ENCODE measurements at regions not wholly inside any gene's neighbourhood (a gene's known extent, or its start where the extent isn't known, plus 50 kb on each side); places are given as distances from the start of the nearest gene placed in this dataset.

DNA sequence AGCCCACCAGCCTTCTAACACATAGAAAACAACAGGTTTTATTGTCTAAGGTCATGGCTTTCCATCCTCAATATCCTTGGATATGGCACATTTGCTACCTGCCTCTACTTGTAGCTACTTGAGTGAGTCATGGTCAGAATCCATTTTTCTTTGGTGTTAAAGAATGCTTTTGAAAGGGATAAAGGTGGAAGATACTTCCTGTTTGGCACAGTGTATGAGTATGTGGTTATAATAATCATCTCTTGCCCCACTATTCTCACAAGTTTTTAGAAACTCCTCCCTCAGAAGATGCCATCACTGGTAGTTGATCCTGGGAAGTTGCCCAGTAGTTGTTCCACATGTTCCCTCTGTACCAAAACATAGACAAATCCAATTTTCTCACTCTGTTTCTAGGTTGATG lies 508.6 kb upstream of the IL12A start:
- no peaks in the 10 kb centered on the region for H3K9me3 ChIP-seq (ENCODE audit: control insufficient read depth in 2 of 2, low read length in 2 of 2)
- H3K4me1 ChIP-seq (ENCODE audit: control insufficient read depth in 2 of 2, insufficient read depth in 2 of 2, low read length in 2 of 2): no peaks in the 10 kb centered on the region
- no peak overlapping the region for H3K4me3 ChIP-seq (ENCODE audit: low read length in 2 of 2)
- no peak overlapping the region for H3K9ac ChIP-seq (ENCODE audit: low read depth in 1 of 2, low read length in 2 of 2)
- no peaks in the 10 kb centered on the region for H3K36me3 ChIP-seq (ENCODE audit: control insufficient read depth in 2 of 2, insufficient read depth in 2 of 2, low read length in 2 of 2)
- no peak overlapping the region for H3K27ac ChIP-seq (ENCODE audit: low read depth in 2 of 2, low read length in 2 of 2)
- H3K27me3 ChIP-seq (ENCODE audit: control insufficient read depth in 2 of 2, insufficient read depth in 2 of 2, low read length in 2 of 2): no peaks in the 10 kb centered on the region

DNA sequence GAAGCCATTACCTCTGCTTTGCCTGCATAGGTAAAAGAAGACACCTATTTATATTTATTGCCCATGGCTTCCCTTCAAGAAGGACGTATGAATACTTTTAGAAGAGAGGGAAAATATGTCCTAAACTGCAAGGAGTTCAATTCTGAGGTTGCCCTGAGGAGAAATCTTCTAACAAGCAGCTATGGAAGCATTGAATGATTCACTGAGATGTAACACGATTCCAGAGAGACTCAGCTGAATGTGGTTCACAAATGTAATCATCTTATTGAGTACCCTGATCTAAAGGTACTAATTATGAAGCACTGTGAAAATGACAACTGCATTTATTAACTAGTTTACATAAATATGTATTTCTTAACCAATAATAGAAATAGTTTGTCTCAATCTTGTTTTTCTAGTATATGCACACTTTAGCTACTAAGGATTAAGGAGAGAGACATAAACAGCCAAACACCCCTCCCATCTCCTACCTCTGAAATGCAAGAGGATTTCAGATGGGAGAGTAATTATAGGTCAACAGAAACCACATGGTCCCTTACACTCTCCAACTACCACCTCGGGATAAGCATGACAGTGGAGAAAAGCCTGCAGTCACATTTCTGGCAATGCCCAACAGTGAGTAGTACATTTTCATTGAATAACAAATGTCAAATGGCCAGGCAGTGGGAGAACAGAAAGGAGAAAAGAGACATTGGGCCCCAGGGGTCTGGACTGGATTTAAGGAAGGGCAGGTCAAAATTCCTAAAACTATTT lies 506.2 kb upstream of the IL12A start:
- Histone ChIP-seq H3K9me3 (ENCODE audit: control insufficient read depth in 2 of 2, low read length in 2 of 2) (no peaks in the 10 kb centered on the region), H3K4me3 (ENCODE audit: low read length in 2 of 2) (no peak overlapping the region), H3K36me3 (ENCODE audit: control insufficient read depth in 2 of 2, insufficient read depth in 2 of 2, low read length in 2 of 2) (no peaks in the 10 kb centered on the region), H3K27ac (ENCODE audit: low read depth in 2 of 2, low read length in 2 of 2) (no peak overlapping the region), H3K4me1 (ENCODE audit: control insufficient read depth in 2 of 2, insufficient read depth in 2 of 2, low read length in 2 of 2) (no peaks in the 10 kb centered on the region), H3K27me3 (ENCODE audit: control insufficient read depth in 2 of 2, insufficient read depth in 2 of 2, low read length in 2 of 2) (no peaks in the 10 kb centered on the region), H3K9ac (ENCODE audit: low read depth in 1 of 2, low read length in 2 of 2) (no peak overlapping the region)

- Histone ChIP-seq H3K27ac (ENCODE audit: low read depth in 2 of 2, low read length in 2 of 2) (no peak overlapping the region), H3K4me1 (ENCODE audit: control insufficient read depth in 2 of 2, insufficient read depth in 2 of 2, low read length in 2 of 2) (no peaks in the 10 kb centered on the region), H3K9me3 (ENCODE audit: control insufficient read depth in 2 of 2, low read length in 2 of 2) (no peaks in the 10 kb centered on the region), H3K9ac (ENCODE audit: low read depth in 1 of 2, low read length in 2 of 2) (no peak overlapping the region), H3K36me3 (ENCODE audit: control insufficient read depth in 2 of 2, insufficient read depth in 2 of 2, low read length in 2 of 2) (no peaks in the 10 kb centered on the region), H3K4me3 (ENCODE audit: low read length in 2 of 2) (no peak overlapping the region), H3K27me3 (ENCODE audit: control insufficient read depth in 2 of 2, insufficient read depth in 2 of 2, low read length in 2 of 2) (no peaks in the 10 kb centered on the region)
Observed at GRCh38 chr3:159482994-159483367, 505.7 kb upstream of the IL12A start.

DNA sequence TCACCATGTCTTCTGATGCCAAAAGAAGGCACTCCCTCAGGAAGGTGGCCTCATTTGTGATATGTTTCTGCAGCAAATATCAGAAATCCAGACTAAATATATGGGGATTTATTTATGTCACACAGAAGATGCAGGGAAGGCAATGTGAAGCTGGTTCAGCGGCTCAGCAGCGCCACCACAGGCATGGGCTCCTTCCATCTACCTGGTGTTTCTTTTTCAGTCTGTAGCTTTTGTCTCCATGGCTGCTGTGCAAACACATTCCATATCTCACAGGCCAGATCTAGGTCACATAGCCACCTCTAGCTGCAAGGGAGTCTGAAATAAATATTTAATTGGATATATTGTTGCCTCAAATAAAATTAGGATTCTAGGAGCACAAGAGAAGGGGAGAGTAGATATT lies 502.1 kb upstream of the IL12A start:
- Histone ChIP-seq H3K9ac (ENCODE audit: low read depth in 1 of 2, low read length in 2 of 2) (no peak overlapping the region), H3K4me1 (ENCODE audit: control insufficient read depth in 2 of 2, insufficient read depth in 2 of 2, low read length in 2 of 2) (no peaks in the 10 kb centered on the region), H3K4me3 (ENCODE audit: low read length in 2 of 2) (no peak overlapping the region), H3K9me3 (ENCODE audit: control insufficient read depth in 2 of 2, low read length in 2 of 2) (no peaks in the 10 kb centered on the region), H3K27ac (ENCODE audit: low read depth in 2 of 2, low read length in 2 of 2) (no peak overlapping the region), H3K27me3 (ENCODE audit: control insufficient read depth in 2 of 2, insufficient read depth in 2 of 2, low read length in 2 of 2) (no peaks in the 10 kb centered on the region), H3K36me3 (ENCODE audit: control insufficient read depth in 2 of 2, insufficient read depth in 2 of 2, low read length in 2 of 2) (no peaks in the 10 kb centered on the region)

GRCh38 chr3:159487304-159487703 lies 501.3 kb upstream of the IL12A start:
- H3K27ac ChIP-seq (ENCODE audit: low read depth in 2 of 2, low read length in 2 of 2): no peak overlapping the region
- no peaks in the 10 kb centered on the region for H3K36me3 ChIP-seq (ENCODE audit: control insufficient read depth in 2 of 2, insufficient read depth in 2 of 2, low read length in 2 of 2)
- no peak overlapping the region for H3K4me3 ChIP-seq (ENCODE audit: low read length in 2 of 2)
- H3K4me1 ChIP-seq (ENCODE audit: control insufficient read depth in 2 of 2, insufficient read depth in 2 of 2, low read length in 2 of 2): no peaks in the 10 kb centered on the region
- no peaks in the 10 kb centered on the region for H3K9me3 ChIP-seq (ENCODE audit: control insufficient read depth in 2 of 2, low read length in 2 of 2)
- no peak overlapping the region for H3K9ac ChIP-seq (ENCODE audit: low read depth in 1 of 2, low read length in 2 of 2)
- no peaks in the 10 kb centered on the region for H3K27me3 ChIP-seq (ENCODE audit: control insufficient read depth in 2 of 2, insufficient read depth in 2 of 2, low read length in 2 of 2)

- Histone ChIP-seq H3K4me3 (ENCODE audit: low read length in 2 of 2) (no peak overlapping the region), H3K4me1 (ENCODE audit: control insufficient read depth in 2 of 2, insufficient read depth in 2 of 2, low read length in 2 of 2) (no peaks in the 10 kb centered on the region), H3K36me3 (ENCODE audit: control insufficient read depth in 2 of 2, insufficient read depth in 2 of 2, low read length in 2 of 2) (no peaks in the 10 kb centered on the region), H3K9me3 (ENCODE audit: control insufficient read depth in 2 of 2, low read length in 2 of 2) (no peaks in the 10 kb centered on the region), H3K27me3 (ENCODE audit: control insufficient read depth in 2 of 2, insufficient read depth in 2 of 2, low read length in 2 of 2) (no peaks in the 10 kb centered on the region), H3K27ac (ENCODE audit: low read depth in 2 of 2, low read length in 2 of 2) (no peak overlapping the region), H3K9ac (ENCODE audit: low read depth in 1 of 2, low read length in 2 of 2) (no peak overlapping the region)
Observed at GRCh38 chr3:159488602-159489001, 500.0 kb upstream of the IL12A start.

GRCh38 chr3:159497361-159497760 lies 491.3 kb upstream of the IL12A start:
- H3K4me1 ChIP-seq (ENCODE audit: control insufficient read depth in 2 of 2, insufficient read depth in 2 of 2, low read length in 2 of 2): no peaks in the 10 kb centered on the region
- no peaks in the 10 kb centered on the region for H3K27me3 ChIP-seq (ENCODE audit: control insufficient read depth in 2 of 2, insufficient read depth in 2 of 2, low read length in 2 of 2)
- H3K27ac ChIP-seq (ENCODE audit: low read depth in 2 of 2, low read length in 2 of 2): no peak overlapping the region
- no peaks in the 10 kb centered on the region for H3K36me3 ChIP-seq (ENCODE audit: control insufficient read depth in 2 of 2, insufficient read depth in 2 of 2, low read length in 2 of 2)
- H3K4me3 ChIP-seq (ENCODE audit: low read length in 2 of 2): no peak overlapping the region
- no peaks in the 10 kb centered on the region for H3K9me3 ChIP-seq (ENCODE audit: control insufficient read depth in 2 of 2, low read length in 2 of 2)
- no peak overlapping the region for H3K9ac ChIP-seq (ENCODE audit: low read depth in 1 of 2, low read length in 2 of 2)

DNA sequence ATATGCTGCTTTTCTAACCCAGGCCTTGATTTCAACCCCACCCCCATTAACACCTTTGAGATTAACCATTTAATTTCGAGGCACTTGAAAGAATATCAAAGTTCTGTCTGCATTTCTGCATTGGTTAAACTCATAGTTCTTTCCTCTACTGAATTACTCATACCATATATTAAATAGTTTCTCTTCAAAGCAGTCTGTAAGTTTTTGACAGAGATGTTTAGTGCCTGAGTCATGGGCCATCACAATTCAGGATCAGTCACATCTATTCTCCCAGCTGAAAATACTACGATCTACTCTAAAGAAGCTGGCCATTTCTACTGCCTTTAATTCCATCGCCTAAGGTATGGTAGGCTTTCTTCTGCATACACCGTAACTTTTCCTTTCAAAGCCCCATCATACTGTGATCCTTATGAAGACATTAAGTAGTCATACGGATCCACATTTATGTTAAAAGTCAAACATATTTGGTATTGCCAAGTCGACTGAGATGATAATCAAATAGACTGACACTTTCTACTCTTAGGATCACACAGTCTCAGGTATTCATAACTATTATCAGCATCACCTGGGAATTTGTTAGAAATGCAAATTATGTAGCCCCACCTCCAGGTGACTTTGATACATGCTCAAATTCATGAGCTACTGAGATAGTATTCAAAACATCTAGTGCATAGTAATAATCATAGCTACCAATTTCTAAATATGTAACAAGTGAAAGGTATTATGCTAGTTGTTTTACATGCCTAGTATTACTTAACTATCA lies 489.4 kb upstream of the IL12A start:
- Histone ChIP-seq H3K4me1 (ENCODE audit: control insufficient read depth in 2 of 2, insufficient read depth in 2 of 2, low read length in 2 of 2) (no peaks in the 10 kb centered on the region), H3K9ac (ENCODE audit: low read depth in 1 of 2, low read length in 2 of 2) (no peak overlapping the region), H3K4me3 (ENCODE audit: low read length in 2 of 2) (no peak overlapping the region), H3K36me3 (ENCODE audit: control insufficient read depth in 2 of 2, insufficient read depth in 2 of 2, low read length in 2 of 2) (no peaks in the 10 kb centered on the region), H3K27ac (ENCODE audit: low read depth in 2 of 2, low read length in 2 of 2) (no peak overlapping the region), H3K9me3 (ENCODE audit: control insufficient read depth in 2 of 2, low read length in 2 of 2) (no peaks in the 10 kb centered on the region), H3K27me3 (ENCODE audit: control insufficient read depth in 2 of 2, insufficient read depth in 2 of 2, low read length in 2 of 2) (no peaks in the 10 kb centered on the region)

- no peaks in the 10 kb centered on the region for H3K27me3 ChIP-seq (ENCODE audit: control insufficient read depth in 2 of 2, insufficient read depth in 2 of 2, low read length in 2 of 2)
- H3K27ac ChIP-seq (ENCODE audit: low read depth in 2 of 2, low read length in 2 of 2): no peak overlapping the region
- H3K36me3 ChIP-seq (ENCODE audit: control insufficient read depth in 2 of 2, insufficient read depth in 2 of 2, low read length in 2 of 2): no peaks in the 10 kb centered on the region
- no peaks in the 10 kb centered on the region for H3K4me1 ChIP-seq (ENCODE audit: control insufficient read depth in 2 of 2, insufficient read depth in 2 of 2, low read length in 2 of 2)
- H3K9ac ChIP-seq (ENCODE audit: low read depth in 1 of 2, low read length in 2 of 2): no peak overlapping the region
- no peak overlapping the region for H3K4me3 ChIP-seq (ENCODE audit: low read length in 2 of 2)
- no peaks in the 10 kb centered on the region for H3K9me3 ChIP-seq (ENCODE audit: control insufficient read depth in 2 of 2, low read length in 2 of 2)
Observed at GRCh38 chr3:159501029-159501428, 487.6 kb upstream of the IL12A start.

DNA sequence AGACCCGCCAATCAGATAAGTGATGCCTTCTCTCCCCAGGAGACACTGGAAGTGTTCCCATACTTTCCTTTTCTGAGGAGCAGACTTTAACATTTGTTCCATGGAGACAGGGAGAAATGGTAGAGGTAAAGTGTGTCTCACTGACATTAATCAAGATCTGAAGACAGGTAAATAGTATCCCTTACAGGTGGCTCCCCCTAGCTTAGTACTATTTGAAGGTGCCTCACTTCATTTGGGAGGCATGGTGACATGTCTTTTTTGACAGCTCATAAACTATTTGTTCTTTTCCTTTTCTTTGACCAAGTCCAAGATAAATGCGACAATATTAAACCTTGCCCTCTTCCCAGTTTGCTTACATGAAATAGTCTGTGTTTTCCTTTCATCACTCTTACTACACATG lies 485.6 kb upstream of the IL12A start:
- H3K27ac ChIP-seq (ENCODE audit: low read depth in 2 of 2, low read length in 2 of 2): no peak overlapping the region
- no peaks in the 10 kb centered on the region for H3K36me3 ChIP-seq (ENCODE audit: control insufficient read depth in 2 of 2, insufficient read depth in 2 of 2, low read length in 2 of 2)
- H3K4me3 ChIP-seq (ENCODE audit: low read length in 2 of 2): no peak overlapping the region
- no peaks in the 10 kb centered on the region for H3K9me3 ChIP-seq (ENCODE audit: control insufficient read depth in 2 of 2, low read length in 2 of 2)
- no peak overlapping the region for H3K9ac ChIP-seq (ENCODE audit: low read depth in 1 of 2, low read length in 2 of 2)
- H3K27me3 ChIP-seq (ENCODE audit: control insufficient read depth in 2 of 2, insufficient read depth in 2 of 2, low read length in 2 of 2): no peaks in the 10 kb centered on the region
- no peaks in the 10 kb centered on the region for H3K4me1 ChIP-seq (ENCODE audit: control insufficient read depth in 2 of 2, insufficient read depth in 2 of 2, low read length in 2 of 2)

All from mucosa of rectum (tissue), 2 donors.